NCI-H82 (cell line): ENCODE measurements at regions not wholly inside any gene's neighbourhood (a gene's known extent, or its start where the extent isn't known, plus 50 kb on each side); places are given as distances from the start of the nearest gene placed in this dataset.

Source experiments
- DNase-seq: peaks from one replicate; lab custom pipeline; 2025; lab: John Stamatoyannopoulos, UW

GRCh38 chr4:165667969-165668368 is 205.1 kb upstream of the TLL1 start:
- DNase-seq: no peak

DNA sequence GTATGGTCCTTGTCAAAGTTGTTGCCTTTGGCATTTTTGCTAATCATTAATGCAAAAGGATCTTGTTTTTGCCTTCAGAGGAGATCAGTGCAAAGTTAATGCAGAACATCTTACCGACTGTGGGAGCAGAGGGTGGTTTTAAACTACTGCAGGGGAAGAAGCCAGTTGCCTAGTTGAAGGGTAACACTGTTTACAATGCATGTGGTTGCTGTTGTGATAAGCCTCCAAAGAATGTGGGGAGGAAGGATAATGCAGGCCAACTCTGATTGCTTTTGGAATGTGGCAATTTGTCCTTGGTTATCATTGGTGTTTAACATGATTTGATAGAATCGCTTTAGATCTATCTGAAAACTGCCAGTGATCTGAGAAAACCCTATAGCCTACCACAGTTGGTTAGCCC is 204.3 kb upstream of the TLL1 start:
- DNase-seq: no peak

DNA sequence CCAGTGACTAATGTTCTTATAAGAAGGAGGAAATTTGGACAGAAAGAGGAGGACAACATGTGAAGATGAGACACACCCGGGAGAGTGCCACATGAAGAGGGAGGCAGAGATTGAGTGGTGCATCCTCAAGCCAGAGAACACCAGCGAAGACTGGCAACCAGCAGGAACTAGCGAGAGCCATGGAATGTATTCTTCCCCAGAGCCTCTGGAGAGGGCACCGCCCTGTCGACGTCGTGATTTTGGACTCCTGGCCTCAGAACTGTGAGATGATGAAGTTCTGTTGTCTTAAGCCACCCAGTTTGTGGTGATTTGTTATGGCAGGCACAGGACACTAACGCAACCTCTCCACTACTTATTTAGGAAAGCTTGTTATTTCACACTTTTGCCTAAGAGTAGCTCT is 196.0 kb upstream of the TLL1 start:
- no peak for DNase-seq

DNA sequence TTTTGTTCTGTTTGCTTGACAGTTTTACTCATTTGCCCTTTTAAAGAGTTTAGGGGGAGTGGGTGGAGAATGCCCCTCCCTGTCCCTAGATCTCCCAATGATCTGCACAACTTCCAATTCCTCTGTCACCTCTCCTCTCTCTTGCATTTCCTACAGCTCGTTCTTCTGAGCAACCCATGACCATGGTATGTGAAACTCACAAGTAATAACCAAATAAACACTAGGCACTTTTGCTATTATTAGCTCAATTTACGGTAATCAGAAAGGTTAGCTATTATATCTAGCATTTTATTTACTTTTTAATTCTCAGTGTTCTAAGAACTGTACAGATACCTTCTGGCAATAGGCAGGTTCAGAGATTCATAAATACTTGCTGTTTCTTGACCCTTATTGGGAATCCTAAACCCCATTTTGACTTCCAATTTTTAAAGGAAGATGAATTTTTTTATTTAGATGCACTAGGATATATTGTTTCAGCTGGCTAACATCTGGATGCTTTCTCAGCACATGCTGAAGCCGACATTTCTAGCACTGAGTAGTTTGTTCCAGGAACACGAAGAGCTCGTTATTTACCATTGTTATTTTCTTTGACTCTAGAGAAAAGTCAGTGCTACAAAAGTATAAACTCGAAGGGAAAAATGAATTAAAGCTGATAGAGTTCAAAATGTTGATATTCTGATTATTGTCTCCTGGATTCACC is 194.7 kb upstream of the TLL1 start:
- DNase-seq: no peak

GRCh38 chr4:165678936-165679325 is 194.1 kb upstream of the TLL1 start:
- DNase-seq: no peak

DNA sequence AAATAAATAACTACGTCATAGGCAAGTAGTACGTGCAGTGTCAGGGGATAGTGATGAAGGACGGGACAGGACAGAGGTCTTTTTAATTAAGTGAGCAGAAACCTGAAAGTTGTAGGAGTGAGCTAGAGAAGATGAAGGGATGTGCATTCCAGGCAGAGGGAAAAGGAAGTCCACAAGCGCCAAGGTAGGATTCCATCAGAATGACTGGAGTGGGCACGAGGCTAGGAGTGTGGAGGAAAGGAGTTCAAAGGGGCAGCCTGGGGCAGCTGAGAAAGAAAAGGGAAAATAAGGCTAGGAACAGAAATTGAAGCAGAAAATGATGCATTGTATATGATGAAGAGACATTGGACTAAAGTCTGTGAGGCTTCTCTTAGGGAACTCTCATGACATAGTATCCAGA is 192.2 kb upstream of the TLL1 start:
- no peak for DNase-seq

DNA sequence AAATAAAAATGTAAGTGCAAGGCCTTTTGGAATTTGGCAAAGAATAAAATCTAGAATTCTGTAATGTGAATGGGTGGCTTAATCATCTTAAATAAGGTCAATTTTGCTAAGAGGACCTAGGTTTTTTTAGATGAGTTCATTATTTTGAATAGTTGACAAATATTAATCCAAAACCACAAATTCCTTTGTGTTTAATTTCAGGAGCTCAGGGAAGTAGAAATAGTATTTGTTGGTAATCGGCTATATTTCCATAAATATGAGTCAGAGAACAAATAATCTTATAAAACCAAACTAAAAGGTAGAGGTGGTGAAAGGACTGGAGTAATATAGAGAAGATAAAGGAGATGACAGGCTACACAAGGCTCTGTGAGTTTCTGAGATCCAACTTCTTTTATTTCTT is 190.4 kb upstream of the TLL1 start:
- no peak for DNase-seq

GRCh38 chr4:165684177-165684805 is 188.7 kb upstream of the TLL1 start:
- DNase-seq: no peak

GRCh38 chr4:165686756-165687155 is 186.3 kb upstream of the TLL1 start:
- DNase-seq: no peak

DNA sequence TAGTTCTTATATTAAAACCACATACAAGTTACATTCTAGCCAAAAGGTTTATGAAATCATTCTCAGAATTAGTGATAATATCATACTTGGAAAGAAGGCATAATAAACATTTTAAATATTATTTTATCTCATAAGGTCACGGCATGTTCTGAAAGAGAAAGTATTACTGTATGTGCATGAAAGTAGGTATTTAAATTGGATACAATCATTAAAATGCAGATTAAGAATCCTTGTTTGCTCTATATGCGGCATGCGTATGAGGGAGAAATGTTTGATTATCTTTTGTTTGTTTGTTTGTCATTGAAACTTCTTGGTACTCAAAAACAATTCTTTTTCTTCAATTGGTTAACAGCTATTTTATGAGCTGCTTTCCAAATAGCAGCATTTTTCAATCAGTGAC is 183.9 kb upstream of the TLL1 start:
- DNase-seq: no peak

DNA sequence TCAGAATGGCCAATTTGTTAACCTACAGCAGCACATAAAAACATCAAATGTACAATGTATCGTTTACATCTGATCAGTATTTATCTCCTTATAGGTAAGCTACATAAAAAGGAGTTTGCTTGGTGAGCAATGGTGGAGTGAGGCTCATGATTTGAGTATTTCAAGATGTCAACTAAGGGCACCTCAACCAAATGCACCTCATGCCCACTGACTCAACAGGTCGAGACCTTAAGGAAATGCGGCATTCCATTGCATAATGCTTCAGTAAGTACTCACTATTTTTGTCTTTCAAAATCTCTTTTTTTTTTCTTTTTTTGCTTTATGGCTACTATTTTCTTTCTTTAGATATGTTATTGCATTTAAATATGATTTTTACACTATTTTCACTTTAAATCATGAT is 181.0 kb upstream of the TLL1 start:
- DNase-seq: no peak

DNA sequence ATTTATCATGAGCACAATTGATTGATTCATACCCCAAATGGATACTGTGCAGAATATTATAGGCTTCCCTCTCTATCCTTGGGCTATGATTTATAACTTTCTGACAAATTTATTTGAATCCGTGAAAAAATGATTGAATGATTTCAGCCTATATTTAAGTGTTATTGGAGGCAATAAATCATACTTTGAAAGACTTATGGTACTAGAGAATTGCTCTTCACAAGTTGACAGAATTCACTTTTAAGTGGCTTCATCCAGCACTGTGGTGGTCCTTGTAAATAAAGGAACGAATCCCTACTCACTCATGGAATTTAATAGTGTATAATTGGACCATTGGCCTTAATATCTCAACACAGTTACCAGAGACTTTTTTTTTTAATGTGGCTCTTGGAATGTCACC is 174.8 kb upstream of the TLL1 start:
- no peak for DNase-seq

DNA sequence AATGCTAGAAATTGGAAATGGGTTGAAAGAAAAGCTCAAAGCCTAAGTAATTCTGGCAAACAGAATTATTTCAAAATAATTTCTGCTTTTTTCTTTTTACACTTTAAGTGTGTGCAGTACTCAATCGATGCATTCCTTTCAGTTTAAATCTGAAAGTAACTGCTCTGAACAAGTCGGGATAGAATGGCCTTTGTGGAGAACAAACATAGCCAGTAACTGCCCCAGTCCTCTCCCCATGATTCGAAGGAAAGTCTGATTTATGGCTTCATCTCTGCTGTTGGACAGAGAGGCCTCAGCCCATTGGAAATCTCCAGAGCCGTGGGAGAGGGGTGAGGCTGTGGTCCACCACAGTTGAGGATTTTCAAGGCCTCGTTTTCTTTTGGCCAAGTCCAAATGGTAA is 174.0 kb upstream of the TLL1 start:
- DNase-seq: no peak

DNA sequence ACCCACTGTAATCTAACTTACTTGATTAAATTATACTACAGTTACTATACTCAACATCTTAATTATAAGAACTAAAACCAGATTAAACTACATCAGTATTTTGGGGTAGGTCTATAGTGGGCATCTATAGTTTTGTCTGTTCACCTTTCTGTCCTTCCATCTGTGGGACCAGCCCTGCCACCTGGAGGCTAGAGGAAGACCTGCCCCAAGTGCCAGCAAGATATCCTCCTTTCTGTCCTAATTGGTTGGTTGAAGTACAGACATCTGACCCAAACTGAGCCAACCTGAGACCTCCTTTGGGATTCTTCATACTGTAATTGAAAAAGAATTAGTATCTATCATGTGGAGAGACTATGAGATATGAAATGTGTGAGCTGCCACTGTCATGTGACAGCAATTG is 172.2 kb upstream of the TLL1 start:
- peak; percentile 3 for DNase-seq

GRCh38 chr4:165707128-165707527 is 165.9 kb upstream of the TLL1 start:
- no peak for DNase-seq

DNA sequence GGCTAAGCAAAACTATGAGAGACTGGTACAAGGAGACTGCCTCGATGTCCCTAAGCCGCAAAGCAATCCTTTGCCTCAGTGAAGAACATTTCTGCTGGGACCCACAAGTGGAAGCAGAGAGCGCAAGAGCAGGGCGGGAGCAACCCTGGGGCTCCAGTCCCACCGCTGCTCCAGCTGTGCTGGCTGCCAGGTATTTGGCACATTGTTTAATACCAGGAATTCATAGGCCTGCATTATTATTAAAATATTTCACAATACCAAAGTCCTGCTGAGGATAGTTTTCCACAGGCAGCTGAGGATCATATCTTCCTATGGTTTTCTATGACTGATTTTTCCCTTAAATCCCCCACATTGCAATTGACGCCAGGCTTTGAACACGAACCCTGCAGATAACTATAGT is 163.5 kb upstream of the TLL1 start:
- no peak for DNase-seq

GRCh38 chr4:165709973-165710526 is 163.0 kb upstream of the TLL1 start:
- DNase-seq: no peak

- DNase-seq: no peak
Measured at GRCh38 chr4:165711436-165711835, 161.6 kb upstream of the TLL1 start.

DNA sequence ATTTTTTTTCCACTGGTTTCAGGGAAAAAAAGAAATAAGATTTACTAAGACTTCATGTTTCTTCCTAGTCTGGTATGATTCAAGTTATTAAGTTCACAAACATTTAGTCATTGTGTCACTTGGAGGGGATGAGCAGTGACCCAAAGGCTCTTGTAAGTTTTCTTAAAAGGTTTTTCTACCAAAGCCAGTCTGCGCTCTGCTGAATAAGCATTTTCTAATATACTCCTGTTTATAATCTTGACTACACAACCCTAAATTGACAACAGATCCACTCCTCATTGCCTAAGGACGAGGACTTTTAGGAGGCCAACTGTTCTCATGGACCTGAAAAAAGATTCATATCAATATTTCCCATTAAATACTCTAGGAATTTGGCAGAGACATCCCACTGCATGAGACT is 161.1 kb upstream of the TLL1 start:
- no peak for DNase-seq

GRCh38 chr4:165714650-165715049 is 158.4 kb upstream of the TLL1 start:
- no peak for DNase-seq

DNA sequence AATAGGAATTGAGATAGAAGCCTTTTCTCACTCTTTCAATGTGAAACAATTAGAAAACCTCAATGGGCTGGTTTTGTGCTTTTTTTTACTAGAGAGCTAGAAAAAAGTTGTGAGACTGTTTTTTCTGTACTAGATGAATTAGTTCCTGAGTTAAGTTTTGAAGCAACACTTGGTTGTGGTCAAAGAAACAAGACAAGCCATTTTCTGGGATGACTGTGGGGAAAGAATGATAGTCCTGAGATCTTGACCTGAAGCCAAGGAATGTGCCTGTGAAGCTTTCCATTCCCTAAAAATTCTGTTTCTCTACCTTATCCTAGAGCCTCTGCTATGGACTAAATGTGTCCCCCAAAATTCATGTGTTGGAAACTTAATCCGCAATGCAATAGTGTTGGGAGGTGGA is 157.8 kb upstream of the TLL1 start:
- DNase-seq: no peak

DNA sequence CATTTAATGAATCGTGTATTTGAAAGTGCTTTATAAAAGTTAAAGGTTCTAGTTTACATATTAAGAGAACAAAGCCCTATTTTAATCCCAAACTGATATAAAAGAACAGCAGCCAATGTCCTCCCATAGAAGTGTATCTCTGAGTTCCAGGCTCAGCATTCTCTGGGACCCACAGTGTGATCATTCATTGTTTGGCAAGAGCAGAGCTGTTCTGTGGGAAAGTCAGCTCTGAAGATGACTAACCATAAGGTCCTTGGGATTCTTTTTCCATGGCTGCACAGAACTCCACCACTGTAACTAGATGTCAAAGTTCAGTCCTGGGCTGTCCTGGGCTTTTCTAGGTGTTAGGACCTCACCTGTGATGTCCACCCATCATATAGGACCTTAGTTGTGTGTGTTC is 157.0 kb upstream of the TLL1 start:
- no peak for DNase-seq

- DNase-seq: no peak
Measured at GRCh38 chr4:165716472-165716871, 156.6 kb upstream of the TLL1 start.

DNA sequence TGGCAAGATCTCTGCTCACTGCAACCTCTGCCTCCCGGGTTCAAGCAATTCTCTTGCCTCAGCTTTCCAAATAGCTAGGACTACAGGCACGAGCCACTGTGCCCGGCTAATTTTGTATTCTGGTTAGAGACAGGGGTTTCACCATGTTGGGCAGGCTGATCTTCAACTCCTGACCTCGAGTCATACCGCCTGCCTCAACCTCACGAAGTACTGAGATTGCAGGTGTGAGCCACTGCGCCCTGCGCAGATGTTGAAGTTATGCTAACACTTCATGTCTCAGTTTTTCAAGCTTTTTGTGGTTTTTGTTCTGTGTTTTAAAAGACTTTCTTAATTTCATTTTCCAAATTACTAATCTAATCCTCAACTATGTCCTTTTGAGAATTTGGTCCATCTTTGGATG is 154.4 kb upstream of the TLL1 start:
- no peak for DNase-seq
